Smooth muscle cell (in vitro differentiated cells): ENCODE measurements at regions not wholly inside any gene's neighbourhood (a gene's known extent, or its start where the extent isn't known, plus 50 kb on each side); places are given as distances from the start of the nearest gene placed in this dataset.
A peak's percentile ranks its signal among the peaks of the same experiment; 100 is the strongest.

Experiments used
- DNase-seq: peaks from one replicate; lab custom pipeline; 2025; ENCODE audit not compliant: unreplicated experiment; lab: John Stamatoyannopoulos, UW
- H2AFZ ChIP-seq: fragments of 200-600 bp; sonication (generic); 2 replicates; pipeline ENCODE4 v1.6.0; 2016; ENCODE audit warnings: antibody characterized with exemption, low read depth, mild to moderate bottlenecking
- H3F3A ChIP-seq: fragments of 200-600 bp; sonication (generic); 2 replicates; pipeline ENCODE4 v1.6.0; 2017; ENCODE audit warnings: antibody characterized with exemption, low read depth
- H3K27ac ChIP-seq: fragments of 200-600 bp; sonication (generic); 2 replicates; pipeline ENCODE4 v1.5.1; 2016; ENCODE audit warnings: low read depth, mild to moderate bottlenecking
- H3K27me3 ChIP-seq: fragments of 200-600 bp; sonication (generic); 2 replicates; pipeline ENCODE4 v1.6.1; 2016; ENCODE audit warnings: low read depth, mild to moderate bottlenecking
- H3K36me3 ChIP-seq: fragments of 200-600 bp; sonication (generic); 2 replicates; pipeline ENCODE4 v1.5.1; 2016; ENCODE audit warnings: low read depth
- H3K4me1 ChIP-seq: fragments of 200-600 bp; sonication (generic); 2 replicates; pipeline ENCODE4 v1.5.1; 2016; ENCODE audit warnings: low read depth
- H3K4me2 ChIP-seq: fragments of 200-600 bp; sonication (generic); 2 replicates; pipeline ENCODE4 v1.6.0; 2016; ENCODE audit warnings: mild to moderate bottlenecking
- H3K4me3 ChIP-seq: fragments of 200-600 bp; sonication (generic); 2 replicates; pipeline ENCODE4 v1.5.1; 2016; ENCODE audit warnings: mild to moderate bottlenecking
- H3K79me2 ChIP-seq: fragments of 200-600 bp; sonication (generic); 2 replicates; pipeline ENCODE4 v1.6.0; 2016; ENCODE audit warnings: low read depth, mild to moderate bottlenecking
- H3K9ac ChIP-seq: fragments of 200-600 bp; sonication (generic); 2 replicates; pipeline ENCODE4 v1.6.0; 2016; ENCODE audit warnings: low read depth
- H3K9me3 ChIP-seq: fragments of 200-600 bp; sonication (generic); replicated peaks from 2 replicates; pipeline ENCODE4 v1.5.1; 2016; ENCODE audit warnings: low read depth
- H4K20me1 ChIP-seq: fragments of 200-600 bp; sonication (generic); 2 replicates; pipeline ENCODE4 v1.6.0; 2016; ENCODE audit warnings: low read depth
- CTCF ChIP-seq: fragments of 200-600 bp; sonication (generic); IDR thresholded peaks from 2 replicates; pipeline ENCODE4 v1.5.1; 2017; ENCODE audit warnings: borderline replicate concordance, mild to moderate bottlenecking, antibody characterized with exemption; ENCODE audit not compliant: insufficient read depth, poor library complexity, severe bottlenecking
- WGBS: methylation state at CpG from one replicate; pipeline ENCODE4 v1.1.7; 2016; ENCODE audit warnings: low lambda C conversion rate; 5-methylcytosine and 5-hydroxymethylcytosine counted together

DNA sequence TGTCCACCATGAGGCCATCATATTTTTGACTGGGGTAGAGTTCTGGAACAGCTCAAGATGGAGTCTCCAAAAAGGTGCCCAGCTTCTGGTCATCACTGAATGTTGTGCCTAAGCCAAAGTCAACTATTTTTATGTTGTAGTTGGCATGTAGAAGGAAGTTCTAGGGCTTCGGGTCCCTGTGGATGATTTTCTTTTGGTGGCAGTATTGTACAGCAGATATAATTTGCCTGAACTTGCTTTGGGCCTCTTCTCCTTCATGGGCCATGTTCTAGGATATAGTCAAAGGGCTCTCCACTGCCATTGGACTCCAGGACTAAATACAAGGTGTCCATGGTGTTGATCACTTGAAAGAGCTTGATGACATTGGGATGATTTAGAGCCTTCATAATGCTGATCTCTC lies 143.6 kb downstream of the SLC38A4 start:
- H3K4me2 ChIP-seq, result no peak overlapping the region
- H3K4me1 ChIP-seq, result peaks cover 15% of the 10 kb centered on the region
- H3K4me3 ChIP-seq, result no peak overlapping the region
- 88% methylated on average over 1 of the region's 1 CpG for WGBS
- TF ChIP-seq CTCF, result no peak
- H3K27ac ChIP-seq, result no peak overlapping the region
- H3F3A ChIP-seq, result no peaks in the 10 kb centered on the region
- H3K9me3 ChIP-seq, result no peaks in the 10 kb centered on the region
- no peaks in the 10 kb centered on the region for H4K20me1 ChIP-seq
- no peak overlapping the region for H3K9ac ChIP-seq
- no peaks in the 10 kb centered on the region for H3K36me3 ChIP-seq
- H3K27me3 ChIP-seq, result no peaks in the 10 kb centered on the region
- no peak for DNase-seq
- no peak overlapping the region for H2AFZ ChIP-seq
- H3K79me2 ChIP-seq, result no peaks in the 10 kb centered on the region

GRCh38 chr12:46680506-46680905 lies 145.3 kb downstream of the SLC38A4 start:
- H3F3A ChIP-seq, result no peaks in the 10 kb centered on the region
- DNase-seq, result no peak
- no peak overlapping the region for H3K4me3 ChIP-seq
- no peaks in the 10 kb centered on the region for H3K79me2 ChIP-seq
- H3K36me3 ChIP-seq, result no peaks in the 10 kb centered on the region
- no peak overlapping the region for H3K4me2 ChIP-seq
- H3K27me3 ChIP-seq, result no peaks in the 10 kb centered on the region
- no peak overlapping the region for H2AFZ ChIP-seq
- WGBS, result 17% methylated on average over 1 of the region's 1 CpG
- no peak overlapping the region for H3K27ac ChIP-seq
- H4K20me1 ChIP-seq, result no peaks in the 10 kb centered on the region
- TF ChIP-seq CTCF, result no peak
- H3K9me3 ChIP-seq, result no peaks in the 10 kb centered on the region
- H3K9ac ChIP-seq, result no peak overlapping the region
- H3K4me1 ChIP-seq, result peaks cover 16% of the 10 kb centered on the region

DNA sequence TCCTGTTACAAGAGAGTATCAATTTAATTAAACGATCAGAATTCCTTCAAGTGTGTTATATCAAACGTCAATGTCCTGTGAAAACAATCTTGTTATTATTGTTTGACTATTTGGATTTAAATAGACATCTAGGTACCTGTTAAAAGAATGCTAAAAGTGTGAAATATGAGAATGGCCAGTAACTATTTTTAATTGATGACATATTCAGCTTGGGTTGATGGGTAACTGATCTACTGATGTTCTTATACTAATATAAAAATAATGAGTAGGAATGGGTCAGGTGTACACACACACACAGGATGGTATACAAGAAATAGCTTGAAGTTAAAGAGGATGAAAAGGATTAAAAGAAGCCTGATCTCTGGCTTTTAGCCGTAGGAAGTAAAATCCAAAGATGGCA lies 146.0 kb downstream of the SLC38A4 start:
- 65% methylated on average over 3 of the region's 3 CpGs for WGBS
- Histone ChIP-seq H3K9me3 (no peaks in the 10 kb centered on the region), H4K20me1 (no peaks in the 10 kb centered on the region), H3K36me3 (no peaks in the 10 kb centered on the region), H3K4me1 (peaks cover 16% of the 10 kb centered on the region), H3K27me3 (no peaks in the 10 kb centered on the region), H3K79me2 (no peaks in the 10 kb centered on the region), H3K27ac (no peak overlapping the region), H3K4me2 (no peak overlapping the region), H3F3A (no peaks in the 10 kb centered on the region), H3K4me3 (no peak overlapping the region), H2AFZ (no peak overlapping the region), H3K9ac (no peak overlapping the region)
- no peak for DNase-seq
- TF ChIP-seq CTCF, result no peak

DNA sequence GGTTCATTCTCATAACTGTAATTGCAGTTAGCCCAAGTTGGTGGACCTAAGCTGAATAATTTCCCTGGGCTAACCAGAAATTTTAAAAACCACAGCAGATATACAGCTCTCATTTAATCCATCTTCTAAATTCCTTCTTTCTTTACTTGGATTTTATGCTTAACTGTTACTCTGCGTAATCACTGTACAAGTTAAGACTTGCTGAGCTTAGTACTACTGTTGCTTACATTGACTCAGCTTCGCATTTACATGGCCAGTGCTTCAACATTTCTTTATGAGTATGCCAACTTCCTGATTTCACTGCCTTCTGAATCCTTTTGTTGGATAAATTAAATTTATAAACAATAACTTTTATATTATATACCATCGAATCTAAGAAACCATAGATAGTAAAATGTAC lies 147.4 kb downstream of the SLC38A4 start:
- Histone ChIP-seq H3F3A (no peaks in the 10 kb centered on the region), H3K9ac (no peak overlapping the region), H3K9me3 (no peaks in the 10 kb centered on the region), H3K27me3 (no peaks in the 10 kb centered on the region), H4K20me1 (no peaks in the 10 kb centered on the region), H3K27ac (peak overlapping the region; percentile 50), H3K36me3 (no peaks in the 10 kb centered on the region), H3K4me1 (peaks cover 16% of the 10 kb centered on the region), H3K79me2 (no peaks in the 10 kb centered on the region), H2AFZ (no peak overlapping the region), H3K4me2 (peak overlapping the region; percentile 30), H3K4me3 (no peak overlapping the region)
- 31% methylated on average over 3 of the region's 3 CpGs for WGBS
- no peak for TF ChIP-seq CTCF
- DNase-seq, result no peak
